H1 (cell line): ENCODE measurements at regions not wholly inside any gene's neighbourhood (a gene's known extent, or its start where the extent isn't known, plus 50 kb on each side); places are given as distances from the start of the nearest gene placed in this dataset.
"Not testable (repeated sequence)": the region's sequence is repeated elsewhere in the genome, so short reads cannot be mapped to it uniquely, and the experiment has no call there.

Experiments used
- BCL11A ChIP-seq, 2 experiments: IDR thresholded peaks; one replicate each; pipeline ENCODE4 v1.6.1; 2011; ENCODE audit warnings: low read depth in 2 of 2, low read length in 2 of 2, mild to moderate bottlenecking in 2 of 2
- CTCF ChIP-seq, 3 experiments: IDR thresholded peaks; 1 replicate in 2 of 3; 2 replicates in 1 of 3; pipeline versions ENCODE4 v1.5.1 to v1.6.1; 2011; ENCODE audit warnings: low read length in 3 of 3, mild to moderate bottlenecking in 3 of 3, inconsistent platforms in 2 of 3, low read depth in 1 of 3, moderate library complexity in 1 of 3; ENCODE audit not compliant: insufficient read depth in 1 of 3; ENCODE audit errors: control extremely low read depth in 1 of 3
- EGR1 ChIP-seq: IDR thresholded peaks from 2 replicates; pipeline ENCODE4 v1.6.1; 2011; ENCODE audit warnings: low read depth, low read length, borderline replicate concordance
- EP300 ChIP-seq, 2 experiments: IDR thresholded peaks; 1 replicate in 1 of 2; 2 replicates in 1 of 2; pipeline ENCODE4 v1.6.1; 2011 to 2012; ENCODE audit warnings: low read depth in 2 of 2, low read length in 2 of 2, mild to moderate bottlenecking in 2 of 2, borderline replicate concordance in 1 of 2, inconsistent platforms in 1 of 2, moderate library complexity in 1 of 2
- EZH2 ChIP-seq: fragments of 200-600 bp; sonication (generic); IDR thresholded peaks from 2 replicates; pipeline ENCODE4 v1.7.1; 2012; ENCODE audit warnings: low read depth, mild to moderate bottlenecking, moderate library complexity, low read length, inconsistent platforms; ENCODE audit not compliant: severe bottlenecking
- KDM5A ChIP-seq: fragments of 200-600 bp; IDR thresholded peaks from 2 replicates; pipeline ENCODE4 v1.7.1; 2012; ENCODE audit warnings: mild to moderate bottlenecking, low read length, inconsistent platforms, mixed read lengths
- MAX ChIP-seq: IDR thresholded peaks from 2 replicates; pipeline ENCODE4 v1.6.1; 2012; ENCODE audit warnings: inconsistent platforms
- POLR2A ChIP-seq, 2 experiments: IDR thresholded peaks; 1 replicate in 1 of 2; 2 replicates in 1 of 2; pipeline ENCODE4 v1.6.1; 2011; ENCODE audit warnings: low read depth in 2 of 2, low read length in 2 of 2, mild to moderate bottlenecking in 2 of 2; ENCODE audit errors: control extremely low read depth in 1 of 2
- POLR2AphosphoS5 ChIP-seq: IDR thresholded peaks from 2 replicates; pipeline ENCODE4 v1.6.1; 2011; ENCODE audit warnings: low read depth, low read length
- POU5F1 ChIP-seq: IDR thresholded peaks from 2 replicates; pipeline ENCODE4 v1.6.1; 2011; ENCODE audit warnings: low read depth, mild to moderate bottlenecking, low read length, moderate library complexity
- RFX5 ChIP-seq: IDR thresholded peaks from 2 replicates; pipeline ENCODE4 v1.6.1; 2011; ENCODE audit warnings: low read depth, low read length, improper control_type of control experiment, borderline replicate concordance
- SUZ12 ChIP-seq: fragments of 200-600 bp; sonication (generic); IDR thresholded peaks from 2 replicates; pipeline ENCODE4 v1.6.1; 2012; ENCODE audit warnings: mild to moderate bottlenecking, inconsistent platforms, low read length, moderate library complexity, mixed read lengths

DNA sequence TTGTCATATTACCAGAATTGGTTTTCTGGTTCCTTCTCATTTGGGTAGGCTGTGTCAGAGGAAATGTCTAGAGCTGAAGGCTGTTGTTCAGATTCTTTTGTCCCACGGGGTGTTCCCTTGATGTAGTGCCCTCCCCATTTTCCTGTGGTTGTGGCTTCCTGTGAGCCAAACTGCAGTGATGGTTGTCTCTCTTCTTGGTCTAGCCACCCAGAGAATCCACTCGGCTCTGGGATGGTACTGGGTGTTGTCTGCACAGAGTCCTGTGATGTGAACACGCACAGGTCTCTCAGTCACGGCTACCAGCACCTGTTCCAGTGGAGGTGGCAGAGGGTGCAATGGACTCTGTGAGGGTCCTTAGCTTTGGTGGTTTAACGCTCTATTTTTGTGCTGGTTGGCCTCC lies 440.9 kb downstream of the GUCY1A2 start:
- not testable (repeated sequence) for TF ChIP-seq POLR2A (IDR thresholded peaks at IDR 0.05; ENCODE audit: control extremely low read depth in 1 of 2, low read depth in 2 of 2, low read length in 2 of 2); SUZ12; MAX; POLR2AphosphoS5; BCL11A (IDR thresholded peaks at IDR 0.05; ENCODE audit: low read depth in 2 of 2, low read length in 2 of 2); CTCF (IDR thresholded peaks at IDR 0.05; ENCODE audit: control extremely low read depth in 1 of 3, insufficient read depth in 1 of 3, low read depth in 1 of 3, low read length in 3 of 3); RFX5; EGR1; KDM5A; EZH2; EP300 (IDR thresholded peaks at IDR 0.05; ENCODE audit: borderline replicate concordance in 1 of 2, low read depth in 2 of 2, low read length in 2 of 2); POU5F1
